ENCODE measurements at regions not wholly inside any gene's neighbourhood (a gene's known extent, or its start where the extent isn't known, plus 50 kb on each side); places are given as distances from the start of the nearest gene placed in this dataset.

DNA sequence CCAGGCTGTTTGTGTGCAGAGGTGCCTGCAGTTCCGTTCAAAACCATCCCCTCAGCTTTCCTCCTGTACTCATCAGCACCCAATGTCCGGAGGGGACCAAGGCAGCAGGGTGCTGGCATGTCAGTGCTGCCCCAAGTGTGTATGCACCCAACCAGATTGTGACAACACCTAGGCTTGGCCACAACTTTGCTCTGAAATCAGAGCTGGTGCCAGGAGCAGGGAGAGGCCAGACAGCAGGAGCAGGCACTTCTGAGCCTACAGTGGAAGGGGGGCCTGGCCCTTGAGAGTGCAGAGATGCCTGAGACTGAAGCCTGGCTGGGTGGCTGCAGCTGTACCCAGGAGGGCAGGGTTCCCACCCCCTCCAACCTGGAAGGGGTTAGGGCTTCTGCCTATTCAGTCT, 56.5 kb upstream of the RASGEF1B start:
- TF ChIP-seq POLR2A (IDR thresholded peaks at IDR 0.05), result no peak
- TF ChIP-seq, protein P1, sequence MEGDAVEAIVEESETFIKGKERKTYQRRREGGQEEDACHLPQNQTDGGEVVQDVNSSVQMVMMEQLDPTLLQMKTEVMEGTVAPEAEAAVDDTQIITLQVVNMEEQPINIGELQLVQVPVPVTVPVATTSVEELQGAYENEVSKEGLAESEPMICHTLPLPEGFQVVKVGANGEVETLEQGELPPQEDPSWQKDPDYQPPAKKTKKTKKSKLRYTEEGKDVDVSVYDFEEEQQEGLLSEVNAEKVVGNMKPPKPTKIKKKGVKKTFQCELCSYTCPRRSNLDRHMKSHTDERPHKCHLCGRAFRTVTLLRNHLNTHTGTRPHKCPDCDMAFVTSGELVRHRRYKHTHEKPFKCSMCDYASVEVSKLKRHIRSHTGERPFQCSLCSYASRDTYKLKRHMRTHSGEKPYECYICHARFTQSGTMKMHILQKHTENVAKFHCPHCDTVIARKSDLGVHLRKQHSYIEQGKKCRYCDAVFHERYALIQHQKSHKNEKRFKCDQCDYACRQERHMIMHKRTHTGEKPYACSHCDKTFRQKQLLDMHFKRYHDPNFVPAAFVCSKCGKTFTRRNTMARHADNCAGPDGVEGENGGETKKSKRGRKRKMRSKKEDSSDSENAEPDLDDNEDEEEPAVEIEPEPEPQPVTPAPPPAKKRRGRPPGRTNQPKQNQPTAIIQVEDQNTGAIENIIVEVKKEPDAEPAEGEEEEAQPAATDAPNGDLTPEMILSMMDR (IDR thresholded peaks at IDR 0.05), result no peak
